ENCODE measurements at regions not wholly inside any gene's neighbourhood (a gene's known extent, or its start where the extent isn't known, plus 50 kb on each side); places are given as distances from the start of the nearest gene placed in this dataset.
A peak's percentile ranks its signal among the peaks of the same experiment; 100 is the strongest.
"Not testable (repeated sequence)": the region's sequence is repeated elsewhere in the genome, so short reads cannot be mapped to it uniquely, and the experiment has no call there.

- not testable (repeated sequence) for DNase-seq
Observed at GRCh38 chr11:122193881-122194480, 78.0 kb upstream of the BLID start.

DNA sequence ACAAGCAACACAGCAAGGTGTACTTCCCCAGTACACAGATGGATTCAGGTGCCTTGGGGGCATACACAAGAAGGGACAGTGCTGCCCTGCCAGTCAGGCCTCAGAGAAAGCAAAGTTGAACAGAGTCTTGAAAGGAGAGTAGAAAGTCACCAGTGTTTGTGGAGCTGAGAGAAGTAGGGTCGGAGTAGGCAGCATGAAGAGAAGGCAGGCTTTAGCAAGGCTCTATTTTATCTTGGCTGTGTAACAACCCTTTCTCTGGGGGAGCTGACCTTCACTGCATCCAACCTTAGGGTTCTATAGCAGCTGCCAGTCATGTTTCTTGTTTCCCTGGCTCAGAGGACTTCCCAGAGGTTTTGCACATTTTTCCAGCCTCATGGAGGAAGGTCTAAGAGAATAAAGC is 77.4 kb upstream of the BLID start:
- no peak for DNase-seq

DNA sequence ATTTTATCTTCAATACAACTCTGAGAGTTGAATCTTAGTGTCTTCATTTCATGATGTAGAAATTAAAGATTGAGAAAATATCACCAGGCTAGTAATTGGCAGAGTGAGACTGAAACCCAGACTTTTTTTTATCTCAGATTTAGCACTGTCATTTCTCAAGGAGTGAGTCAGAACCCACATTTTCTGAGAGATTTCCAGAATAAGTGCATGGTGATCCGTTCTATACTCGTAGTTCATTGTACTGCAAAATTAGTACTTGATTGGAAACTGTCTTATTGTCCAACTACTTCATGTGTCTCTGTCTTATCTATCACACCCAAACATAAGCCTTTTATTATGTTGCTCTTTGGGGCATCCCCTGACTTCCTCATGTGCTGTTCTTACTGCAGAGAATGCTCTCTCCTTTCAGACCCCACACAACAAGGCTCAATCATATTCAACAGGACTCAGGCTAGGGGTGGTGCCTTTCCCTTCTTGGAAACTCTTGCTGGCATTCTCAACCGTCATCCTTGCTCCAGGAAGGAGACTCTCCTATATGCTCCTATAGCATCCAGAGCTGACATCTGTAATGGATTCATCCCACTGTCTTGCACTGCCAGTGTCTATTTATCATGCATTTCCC is 76.7 kb upstream of the BLID start:
- DNase-seq = no peak

- DNase-seq = no peak
Observed at GRCh38 chr11:122190768-122191167, 74.8 kb upstream of the BLID start.

- no peak for DNase-seq
Observed at GRCh38 chr11:122189229-122189628, 73.2 kb upstream of the BLID start.

GRCh38 chr11:122187373-122188165 is 71.6 kb upstream of the BLID start:
- no peak for DNase-seq

GRCh38 chr11:122186439-122187080 is 70.5 kb upstream of the BLID start:
- no peak for DNase-seq

DNA sequence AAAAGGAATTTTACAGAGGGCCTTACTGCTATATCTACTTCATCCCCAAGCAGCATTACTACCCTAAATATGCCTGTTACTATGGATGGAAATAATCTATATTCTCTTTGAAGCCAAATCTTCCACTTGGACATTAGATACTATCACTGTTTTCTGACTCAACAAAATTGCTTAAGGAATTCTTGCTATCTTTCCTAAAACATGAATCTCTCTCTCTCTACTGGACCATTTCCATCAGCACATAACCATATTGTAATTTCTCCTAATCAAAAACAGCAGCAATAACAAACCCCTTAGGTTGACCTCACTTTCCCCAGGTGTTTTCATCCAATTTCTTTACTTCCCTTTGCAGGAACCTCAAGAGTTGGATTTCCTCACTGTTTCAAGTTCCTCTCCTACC is 67.9 kb upstream of the BLID start:
- DNase-seq = no peak

- DNase-seq = no peak
Observed at GRCh38 chr11:122181893-122182292, 65.9 kb upstream of the BLID start.

DNA sequence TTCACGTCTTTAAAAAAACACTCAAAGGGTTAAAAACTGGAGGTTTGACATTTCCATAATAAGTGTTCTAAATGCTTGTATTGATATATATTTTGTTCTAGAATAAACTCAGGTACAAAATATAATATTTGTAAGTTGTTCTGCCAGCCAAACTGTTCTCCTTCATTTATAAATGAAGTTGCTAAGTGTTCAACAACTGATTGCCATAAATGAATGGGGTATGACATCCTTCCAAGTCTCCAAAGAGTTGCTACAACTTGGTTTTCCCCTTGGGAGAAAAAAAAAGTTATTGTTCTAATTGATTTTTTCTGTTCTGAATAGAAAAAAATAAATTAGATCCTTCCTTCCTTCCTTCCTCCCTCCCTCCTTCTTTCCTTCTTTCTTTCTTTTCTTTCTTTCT is 65.4 kb upstream of the BLID start:
- no peak for DNase-seq

- DNase-seq = no peak
Observed at GRCh38 chr11:122179961-122180834, 64.2 kb upstream of the BLID start.

DNA sequence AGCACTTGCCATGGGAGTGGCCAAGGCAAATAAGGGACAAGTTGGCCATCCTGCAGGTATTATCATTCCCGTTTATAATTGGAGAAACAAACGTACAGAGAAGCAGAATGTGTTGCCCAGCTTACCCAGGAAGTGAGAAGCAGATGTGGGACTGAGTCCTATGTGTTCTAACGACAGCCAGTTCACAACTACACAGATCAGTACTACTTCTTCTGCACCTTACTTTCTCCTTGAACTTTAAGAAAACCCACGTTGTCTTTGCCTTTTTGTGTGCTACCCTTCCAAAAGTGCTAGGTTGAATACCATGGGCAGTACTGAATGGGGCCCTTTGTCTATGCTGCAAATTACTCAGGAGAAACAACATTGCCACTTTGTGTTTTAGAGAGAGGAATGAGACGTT is 62.8 kb upstream of the BLID start:
- DNase-seq = no peak

GRCh38 chr11:122177238-122177637 is 61.2 kb upstream of the BLID start:
- no peak for DNase-seq

GRCh38 chr11:122176651-122177050 is 60.6 kb upstream of the BLID start:
- DNase-seq = no peak

DNA sequence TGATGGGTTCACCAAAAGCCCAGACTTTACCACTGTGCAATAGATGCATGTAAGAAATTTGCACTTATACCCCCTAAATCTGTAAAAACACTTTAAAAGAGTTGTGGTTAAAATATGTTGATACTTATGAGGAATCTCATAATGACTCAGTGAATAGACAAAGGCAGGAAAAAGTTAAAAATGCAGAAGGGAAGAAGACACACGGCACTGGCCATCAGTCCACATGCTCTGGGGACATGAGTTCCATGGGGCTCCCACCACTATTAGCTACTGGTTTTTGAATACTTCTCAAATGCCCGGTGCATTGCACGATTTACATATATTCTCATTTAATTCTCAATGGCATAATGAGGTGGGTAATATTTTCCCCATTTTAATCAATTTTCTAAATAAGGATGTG is 59.3 kb upstream of the BLID start:
- no peak for DNase-seq

GRCh38 chr11:122173587-122173986 is 57.6 kb upstream of the BLID start:
- no peak for DNase-seq

- no peak for DNase-seq
Observed at GRCh38 chr11:122173074-122173450, 57.0 kb upstream of the BLID start.

DNA sequence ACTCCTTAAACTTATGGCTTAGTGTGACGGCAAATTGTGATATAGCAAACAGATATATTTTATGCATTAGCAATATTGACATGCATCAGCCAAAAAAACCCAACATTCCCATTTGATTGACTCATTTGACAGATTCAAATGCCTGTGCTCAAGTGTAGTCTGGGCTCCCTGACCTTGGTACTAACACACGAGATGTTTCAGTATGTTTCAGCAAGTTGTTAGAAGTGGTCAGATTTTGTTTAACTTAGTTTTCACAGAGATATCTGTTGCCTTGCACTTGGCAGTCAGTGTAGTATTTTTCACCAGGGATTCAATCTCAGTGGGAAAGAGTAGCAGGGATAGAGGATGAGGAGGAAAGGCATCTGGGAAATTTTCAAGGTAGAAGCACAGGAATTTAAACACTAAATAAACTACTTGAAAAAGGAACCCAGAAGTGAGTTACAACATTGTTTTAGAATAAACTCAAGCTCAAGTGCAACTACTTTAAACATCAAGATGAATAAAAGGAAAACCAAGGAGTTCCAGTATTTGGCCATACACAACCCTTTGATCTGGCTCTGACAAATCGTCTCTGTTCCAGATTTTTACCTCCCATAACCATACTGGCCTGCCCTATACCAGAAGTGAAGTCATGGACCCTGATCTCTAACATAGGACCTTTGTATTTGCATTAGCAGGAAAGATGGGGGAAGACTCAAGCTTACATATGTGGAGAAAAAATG is 56.5 kb upstream of the BLID start:
- DNase-seq = no peak

GRCh38 chr11:122170815-122171475 is 54.9 kb upstream of the BLID start:
- peak; percentile 11 for DNase-seq

- no peak for DNase-seq
Observed at GRCh38 chr11:122168218-122168617, 52.2 kb upstream of the BLID start.

GRCh38 chr11:122167100-122167499 is 51.1 kb upstream of the BLID start:
- no peak for DNase-seq
